ENCODE measurements at regions not wholly inside any gene's neighbourhood (a gene's known extent, or its start where the extent isn't known, plus 50 kb on each side); places are given as distances from the start of the nearest gene placed in this dataset.

- TF ChIP-seq, protein P1, sequence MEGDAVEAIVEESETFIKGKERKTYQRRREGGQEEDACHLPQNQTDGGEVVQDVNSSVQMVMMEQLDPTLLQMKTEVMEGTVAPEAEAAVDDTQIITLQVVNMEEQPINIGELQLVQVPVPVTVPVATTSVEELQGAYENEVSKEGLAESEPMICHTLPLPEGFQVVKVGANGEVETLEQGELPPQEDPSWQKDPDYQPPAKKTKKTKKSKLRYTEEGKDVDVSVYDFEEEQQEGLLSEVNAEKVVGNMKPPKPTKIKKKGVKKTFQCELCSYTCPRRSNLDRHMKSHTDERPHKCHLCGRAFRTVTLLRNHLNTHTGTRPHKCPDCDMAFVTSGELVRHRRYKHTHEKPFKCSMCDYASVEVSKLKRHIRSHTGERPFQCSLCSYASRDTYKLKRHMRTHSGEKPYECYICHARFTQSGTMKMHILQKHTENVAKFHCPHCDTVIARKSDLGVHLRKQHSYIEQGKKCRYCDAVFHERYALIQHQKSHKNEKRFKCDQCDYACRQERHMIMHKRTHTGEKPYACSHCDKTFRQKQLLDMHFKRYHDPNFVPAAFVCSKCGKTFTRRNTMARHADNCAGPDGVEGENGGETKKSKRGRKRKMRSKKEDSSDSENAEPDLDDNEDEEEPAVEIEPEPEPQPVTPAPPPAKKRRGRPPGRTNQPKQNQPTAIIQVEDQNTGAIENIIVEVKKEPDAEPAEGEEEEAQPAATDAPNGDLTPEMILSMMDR (IDR thresholded peaks at IDR 0.05), result no peak
- no peak for TF ChIP-seq POLR2A (IDR thresholded peaks at IDR 0.05)
Observed at GRCh38 chrX:7570432-7571029, 272.4 kb upstream of the VCX start.
